ENCODE measurements at regions not wholly inside any gene's neighbourhood (a gene's known extent, or its start where the extent isn't known, plus 50 kb on each side); places are given as distances from the start of the nearest gene placed in this dataset.

DNA sequence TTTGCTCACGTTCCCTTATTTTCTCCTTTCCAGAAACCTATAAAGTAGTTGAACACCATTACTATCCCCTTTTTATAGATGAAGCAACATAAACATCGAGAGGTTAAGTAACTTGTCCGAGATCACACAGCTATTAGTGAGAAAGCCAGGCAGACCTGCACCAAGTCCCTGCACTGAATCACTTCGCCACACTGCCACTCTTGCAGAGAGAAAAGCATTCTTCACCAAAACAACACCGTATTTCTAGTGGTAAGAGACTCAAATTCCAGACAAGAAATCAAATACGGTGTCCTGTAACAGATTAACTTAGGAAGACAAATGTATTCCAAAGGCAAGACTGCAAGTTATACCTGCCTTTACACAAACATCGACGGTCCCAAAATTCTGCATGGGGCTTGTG is 82.0 kb upstream of the DMRT1 start:
- H2AFZ ChIP-seq (ENCODE audit: low read depth, low read length), result no peak overlapping the region
- H3K9me3 ChIP-seq (replicated peaks; ENCODE audit: control insufficient read depth, insufficient read depth, low read length), result no peaks in the 10 kb centered on the region
- H3K4me1 ChIP-seq (ENCODE audit: control insufficient read depth, extremely low read depth, insufficient read depth, low read length), result peaks cover 17% of the 10 kb centered on the region
- no peaks in the 10 kb centered on the region for H3K27me3 ChIP-seq (ENCODE audit: control insufficient read depth in 2 of 2, insufficient read depth in 2 of 2, low read length in 2 of 2)
- H3K4me2 ChIP-seq (ENCODE audit: insufficient read depth, low read length), result no peak overlapping the region
- ChIA-PET POLR2A (no interaction called here), CTCF (interaction anchor here (0.9 to 1.2 kb wide), 3 partner anchors 20 to 147 kb away, joined by 3 read pairs; no protein-coding TSS in a partner anchor)
- H3K36me3 ChIP-seq (ENCODE audit: control insufficient read depth in 2 of 2, extremely low read depth in 1 of 2, insufficient read depth in 2 of 2, low read length in 2 of 2), result no peaks in the 10 kb centered on the region
- TF ChIP-seq POLR2AphosphoS5 (IDR thresholded peaks at IDR 0.05; ENCODE audit: insufficient read depth, low read depth, low read length) (no peak), MYC (IDR thresholded peaks at IDR 0.05; ENCODE audit: low read depth, low read length) (no peak), JUN (IDR thresholded peaks at IDR 0.05; ENCODE audit: borderline replicate concordance, insufficient read depth, insufficient read length, low read depth) (no peak), FOS (IDR thresholded peaks at IDR 0.05; ENCODE audit: borderline replicate concordance, insufficient read depth, low read length) (no peak), EZH2 (IDR thresholded peaks at IDR 0.05; ENCODE audit: borderline replicate concordance, low read depth, low read length, severe bottlenecking) (no peak), GATA2 (IDR thresholded peaks at IDR 0.05; ENCODE audit: insufficient read depth, insufficient read length, low read depth, low read length) (no peak), POLR2A (IDR thresholded peaks at IDR 0.05; ENCODE audit: low read depth, low read length) (no peak)
- TF ChIP-seq, protein P1, sequence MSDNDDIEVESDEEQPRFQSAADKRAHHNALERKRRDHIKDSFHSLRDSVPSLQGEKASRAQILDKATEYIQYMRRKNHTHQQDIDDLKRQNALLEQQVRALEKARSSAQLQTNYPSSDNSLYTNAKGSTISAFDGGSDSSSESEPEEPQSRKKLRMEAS (IDR thresholded peaks at IDR 0.05; ENCODE audit: insufficient read depth, insufficient read length), result no peak
- TF ChIP-seq, protein P2, sequence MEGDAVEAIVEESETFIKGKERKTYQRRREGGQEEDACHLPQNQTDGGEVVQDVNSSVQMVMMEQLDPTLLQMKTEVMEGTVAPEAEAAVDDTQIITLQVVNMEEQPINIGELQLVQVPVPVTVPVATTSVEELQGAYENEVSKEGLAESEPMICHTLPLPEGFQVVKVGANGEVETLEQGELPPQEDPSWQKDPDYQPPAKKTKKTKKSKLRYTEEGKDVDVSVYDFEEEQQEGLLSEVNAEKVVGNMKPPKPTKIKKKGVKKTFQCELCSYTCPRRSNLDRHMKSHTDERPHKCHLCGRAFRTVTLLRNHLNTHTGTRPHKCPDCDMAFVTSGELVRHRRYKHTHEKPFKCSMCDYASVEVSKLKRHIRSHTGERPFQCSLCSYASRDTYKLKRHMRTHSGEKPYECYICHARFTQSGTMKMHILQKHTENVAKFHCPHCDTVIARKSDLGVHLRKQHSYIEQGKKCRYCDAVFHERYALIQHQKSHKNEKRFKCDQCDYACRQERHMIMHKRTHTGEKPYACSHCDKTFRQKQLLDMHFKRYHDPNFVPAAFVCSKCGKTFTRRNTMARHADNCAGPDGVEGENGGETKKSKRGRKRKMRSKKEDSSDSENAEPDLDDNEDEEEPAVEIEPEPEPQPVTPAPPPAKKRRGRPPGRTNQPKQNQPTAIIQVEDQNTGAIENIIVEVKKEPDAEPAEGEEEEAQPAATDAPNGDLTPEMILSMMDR (IDR thresholded peaks at IDR 0.05; ENCODE audit: extremely low read depth in 1 of 2, insufficient read depth in 1 of 2, low read depth in 1 of 2, low read length in 2 of 2), result no peak
- dilution Hi-C loops (cut with MboI; ENCODE audit: extremely low pct_ligation_motif_present, low sequenced_read_pairs) (loop anchor here (25.0 kb wide), 1 partner anchor 147 kb away; no protein-coding TSS in a partner anchor), intact Hi-C loops (cut with micrococcal nuclease) (loop anchor here (5.0 kb wide), 1 partner anchor 43 kb away; no protein-coding TSS in a partner anchor)
- no peaks in the 10 kb centered on the region for H3K9me1 ChIP-seq (replicated peaks; ENCODE audit: control insufficient read depth, extremely low read depth, insufficient read depth, low read length)
- DNase-seq (ENCODE audit: low read depth, low spot score), result no peak
- H3K4me3 ChIP-seq (replicated peaks in 1 of 3; ENCODE audit: insufficient read depth in 1 of 3, low read depth in 1 of 3, low read length in 3 of 3), result no peak overlapping the region
- H3K9ac ChIP-seq (replicated peaks; ENCODE audit: extremely low read depth, insufficient read depth, low read length), result no peak overlapping the region
- H3K79me2 ChIP-seq (ENCODE audit: control insufficient read depth, insufficient read depth, low read length), result no peaks in the 10 kb centered on the region
- no TSS peak for BruUV-seq (replicated peaks)
- FAIRE-seq, result no peak
- H3K27ac ChIP-seq (ENCODE audit: insufficient read depth, low read depth, low read length), result no peak overlapping the region
- H4K20me1 ChIP-seq (replicated peaks; ENCODE audit: control insufficient read depth, extremely low read depth, insufficient read depth, low read length), result no peaks in the 10 kb centered on the region

Data from endothelial cell of umbilical vein (primary cell).